CD4-positive, alpha-beta T cell treated with Interleukin-2 at 100 ng/mL for 4 hours (primary cell): ENCODE measurements at regions not wholly inside any gene's neighbourhood (a gene's known extent, or its start where the extent isn't known, plus 50 kb on each side); places are given as distances from the start of the nearest gene placed in this dataset.

Experiments
- DNase-seq: peaks from one replicate; pipeline ENCODE4 v3.0.0-alpha.2; 2020; ENCODE audit warnings: low spot score

DNA sequence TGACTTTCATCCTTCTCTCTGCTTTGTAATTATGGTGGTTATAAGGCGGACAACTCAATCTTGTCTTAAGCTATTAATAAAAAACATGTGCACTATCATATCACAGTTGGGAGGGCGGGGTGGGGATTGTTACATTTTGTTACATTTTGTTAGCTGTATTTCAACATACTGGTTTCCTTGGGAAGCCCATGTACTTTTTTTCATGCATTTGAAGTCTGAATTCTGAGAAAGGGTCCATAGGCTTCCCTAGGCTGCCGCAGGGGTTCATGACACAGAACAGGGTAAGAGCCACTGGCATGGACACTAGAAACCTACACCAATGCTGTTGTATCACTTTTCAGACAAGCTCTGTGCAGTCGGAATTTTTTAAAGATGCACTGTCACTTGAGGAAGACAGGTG is 178.8 kb downstream of the ETS2 start:
- DNase-seq, result no peak

- no peak for DNase-seq
Measured at GRCh38 chr21:38983560-38983959, 177.8 kb downstream of the ETS2 start.

GRCh38 chr21:38982804-38983203 is 177.1 kb downstream of the ETS2 start:
- DNase-seq, result no peak

GRCh38 chr21:38982096-38982495 is 176.4 kb downstream of the ETS2 start:
- DNase-seq, result no peak

DNA sequence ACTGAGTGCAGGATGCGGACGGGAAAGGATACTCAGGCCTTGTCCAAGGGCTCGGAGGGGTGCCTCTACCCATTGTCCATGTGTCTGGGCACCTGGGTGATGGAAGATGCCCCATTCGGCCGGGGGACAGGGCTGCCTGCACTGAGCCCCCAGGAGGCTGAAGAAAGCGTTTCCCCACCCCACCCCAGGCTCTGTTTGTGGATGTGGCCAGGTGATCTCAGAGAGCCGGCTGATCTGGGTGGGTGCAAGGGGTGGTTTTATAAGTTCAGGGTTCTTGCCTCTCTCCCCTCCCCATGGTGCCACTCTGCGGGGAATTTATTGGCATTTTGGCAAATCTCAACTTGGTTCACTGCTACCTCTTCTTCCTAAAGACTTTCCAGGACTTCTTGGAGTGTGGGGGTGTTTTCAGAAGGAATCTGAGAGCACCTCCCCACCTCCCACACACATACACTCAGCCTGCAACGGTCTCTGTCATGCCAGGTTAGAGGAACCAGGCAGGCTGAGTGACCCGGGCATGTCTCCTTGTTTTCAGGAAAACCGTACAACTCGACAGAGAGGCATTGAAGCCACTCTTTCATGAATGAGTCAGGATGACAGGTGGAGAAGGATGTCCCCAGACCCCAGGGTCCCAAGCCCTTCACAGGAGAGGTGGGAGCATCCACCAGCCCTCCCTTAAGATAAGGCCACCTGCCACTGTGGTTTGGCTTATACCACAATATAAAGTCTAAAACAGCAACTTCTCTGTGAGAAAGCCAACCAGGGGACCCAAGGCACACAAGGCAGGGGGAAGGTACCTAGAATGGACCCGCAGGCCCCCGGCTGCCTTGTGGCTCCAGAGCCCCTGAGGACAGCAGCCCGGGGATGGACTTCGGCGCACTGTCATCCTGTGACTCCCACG is 174.9 kb downstream of the ETS2 start:
- no peak for DNase-seq

- DNase-seq, result no peak
Measured at GRCh38 chr21:38979271-38980121, 173.8 kb downstream of the ETS2 start.

DNA sequence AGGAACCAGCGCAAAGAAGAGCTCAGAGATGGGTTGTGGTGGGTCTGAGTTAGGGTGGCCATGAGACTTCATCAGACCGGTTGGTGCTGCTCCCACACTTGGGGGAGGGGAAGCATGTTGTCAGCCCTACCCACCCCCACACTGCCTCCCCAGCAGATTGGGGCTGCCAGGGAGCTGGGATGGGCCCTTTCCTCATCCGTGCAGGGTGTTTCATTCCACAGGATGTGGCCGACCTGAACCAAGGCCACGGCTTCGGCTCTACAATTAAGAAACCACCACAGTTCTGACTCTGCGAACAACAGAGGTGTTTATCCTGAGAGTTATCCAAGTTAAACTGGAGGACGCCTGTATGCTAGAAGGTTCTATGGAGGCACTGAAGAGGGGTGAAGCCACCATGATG is 171.2 kb downstream of the ETS2 start:
- no peak for DNase-seq

DNA sequence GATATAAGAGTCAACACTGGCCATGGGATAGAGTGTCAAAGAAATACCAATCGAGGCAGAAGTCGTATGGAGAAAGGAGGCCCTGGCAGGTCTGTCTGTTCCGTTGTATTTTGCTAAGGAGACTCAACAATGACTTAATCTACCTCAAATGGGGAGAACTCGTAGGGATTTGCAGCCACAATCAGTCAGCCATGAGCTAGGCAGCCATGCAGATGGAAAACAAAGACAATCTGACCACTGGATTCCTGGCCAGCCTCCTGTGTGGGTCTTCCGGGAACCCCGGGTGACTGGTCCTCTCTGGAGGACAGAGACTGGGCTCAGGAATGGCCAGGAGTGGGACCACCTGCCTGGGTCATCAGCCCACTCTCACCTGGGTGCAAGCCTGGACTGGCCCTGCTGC is 167.8 kb downstream of the ETS2 start:
- DNase-seq, result no peak

DNA sequence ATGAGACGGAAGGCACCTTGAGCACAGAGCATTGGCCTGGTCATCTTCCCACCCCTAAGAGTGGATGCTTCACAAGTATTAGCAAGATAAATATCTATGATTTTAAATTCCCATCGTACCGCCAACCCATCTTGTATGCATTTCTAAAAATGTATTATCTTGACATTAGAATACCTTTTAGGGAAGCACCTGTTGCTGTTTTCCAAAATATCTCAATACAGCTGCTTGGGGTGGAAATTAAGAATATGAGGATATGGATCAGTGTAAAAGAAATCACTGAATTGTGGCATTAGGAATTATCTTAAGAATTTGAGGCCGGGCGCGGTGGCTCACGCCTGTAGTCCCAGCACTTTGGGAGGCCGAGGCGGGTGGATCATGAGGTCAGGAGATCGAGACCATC is 166.3 kb downstream of the ETS2 start:
- no peak for DNase-seq

DNA sequence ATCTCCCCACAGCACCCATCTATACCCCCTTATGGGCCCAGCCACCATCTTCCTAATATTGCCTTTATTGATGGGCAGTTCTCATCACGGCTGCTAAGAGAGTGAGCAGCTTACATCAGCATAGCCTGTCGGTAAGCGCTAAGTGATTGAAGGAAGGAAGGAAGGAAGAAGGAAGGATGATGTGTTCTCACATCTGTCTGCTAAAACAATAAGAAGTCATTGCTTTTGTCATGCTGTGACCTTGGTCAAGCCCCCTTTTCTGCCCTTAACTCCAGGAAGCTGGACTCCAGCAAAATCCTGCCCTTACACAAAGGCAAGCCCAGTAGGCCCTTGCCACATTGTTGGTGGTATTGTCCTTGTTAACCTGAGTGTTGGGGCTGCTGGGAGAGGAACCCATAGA is 165.0 kb downstream of the ETS2 start:
- DNase-seq, result no peak

- DNase-seq, result no peak
Measured at GRCh38 chr21:38968887-38969543, 163.3 kb downstream of the ETS2 start.

DNA sequence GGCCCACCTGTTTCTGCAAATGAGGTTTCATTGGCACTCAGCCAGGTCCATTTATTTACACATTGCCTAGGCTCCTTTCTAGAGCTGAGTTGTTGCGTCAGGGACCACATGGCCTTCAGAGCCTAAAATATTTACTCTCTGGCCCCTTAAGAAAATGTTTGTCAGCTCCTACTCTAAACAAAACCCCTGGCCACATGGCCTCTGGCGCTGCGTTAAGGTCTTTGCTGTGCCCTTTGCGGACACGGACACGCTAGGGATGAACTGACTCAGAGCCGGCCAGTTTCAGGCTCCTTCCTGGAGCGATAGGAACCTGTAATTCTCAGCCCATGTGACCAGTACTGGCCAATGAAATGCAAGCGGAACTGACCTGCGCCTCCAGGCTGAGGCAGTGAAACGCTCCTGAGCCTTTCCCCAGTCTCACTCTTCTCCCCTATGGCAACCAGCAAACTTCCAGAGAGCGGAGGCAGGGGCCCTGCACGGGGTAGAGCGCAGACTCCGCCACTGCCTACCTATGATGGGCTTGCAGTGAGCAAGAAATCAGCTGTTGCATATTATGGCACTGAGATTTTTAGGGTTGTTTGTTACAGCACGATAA is 160.3 kb downstream of the ETS2 start:
- no peak for DNase-seq

- no peak for DNase-seq
Measured at GRCh38 chr21:38965241-38965640, 159.5 kb downstream of the ETS2 start.

- no peak for DNase-seq
Measured at GRCh38 chr21:38963006-38963405, 157.3 kb downstream of the ETS2 start.

GRCh38 chr21:38960251-38960650 is 154.5 kb downstream of the ETS2 start:
- no peak for DNase-seq

- DNase-seq, result no peak
Measured at GRCh38 chr21:38959692-38960061, 153.9 kb downstream of the ETS2 start.

- no peak for DNase-seq
Measured at GRCh38 chr21:38958940-38959691, 153.4 kb downstream of the ETS2 start.

GRCh38 chr21:38958323-38958705 is 152.6 kb downstream of the ETS2 start:
- no peak for DNase-seq

DNA sequence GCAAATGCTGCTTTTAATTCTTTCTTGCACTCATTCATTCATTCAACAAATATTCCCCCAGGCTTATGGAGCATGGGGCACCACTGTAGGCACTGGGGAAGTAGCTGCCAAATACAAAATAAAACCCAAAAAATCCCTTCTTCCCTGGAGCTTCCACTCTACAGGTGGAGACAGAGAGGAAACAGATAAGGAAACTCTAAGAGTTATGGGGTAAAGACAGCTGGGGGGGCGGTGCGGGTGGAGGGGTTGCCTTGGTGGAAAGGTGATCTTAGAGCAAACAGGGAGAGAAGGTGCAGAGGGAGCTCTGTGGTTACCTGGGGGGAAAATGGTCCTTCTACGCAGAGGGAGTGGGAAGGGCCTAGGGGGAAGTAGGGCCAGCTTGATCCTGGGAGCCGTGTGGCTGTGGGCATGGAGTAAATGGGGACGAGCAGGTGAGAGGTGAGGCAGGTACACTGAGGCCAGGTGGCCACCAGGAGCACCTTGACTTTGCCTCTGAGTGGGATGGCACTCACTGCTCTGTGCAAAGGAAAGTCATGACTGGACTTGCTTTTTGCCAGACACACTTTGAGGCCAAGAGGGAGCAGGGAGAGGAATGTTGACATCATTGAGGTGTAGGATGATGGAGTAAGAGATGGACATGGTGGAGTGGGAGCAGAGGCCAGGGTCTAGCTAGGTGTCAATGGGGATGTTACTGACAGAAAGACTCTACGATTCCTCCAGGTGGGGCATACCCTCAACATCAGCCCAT is 152.0 kb downstream of the ETS2 start:
- DNase-seq, result no peak

DNA sequence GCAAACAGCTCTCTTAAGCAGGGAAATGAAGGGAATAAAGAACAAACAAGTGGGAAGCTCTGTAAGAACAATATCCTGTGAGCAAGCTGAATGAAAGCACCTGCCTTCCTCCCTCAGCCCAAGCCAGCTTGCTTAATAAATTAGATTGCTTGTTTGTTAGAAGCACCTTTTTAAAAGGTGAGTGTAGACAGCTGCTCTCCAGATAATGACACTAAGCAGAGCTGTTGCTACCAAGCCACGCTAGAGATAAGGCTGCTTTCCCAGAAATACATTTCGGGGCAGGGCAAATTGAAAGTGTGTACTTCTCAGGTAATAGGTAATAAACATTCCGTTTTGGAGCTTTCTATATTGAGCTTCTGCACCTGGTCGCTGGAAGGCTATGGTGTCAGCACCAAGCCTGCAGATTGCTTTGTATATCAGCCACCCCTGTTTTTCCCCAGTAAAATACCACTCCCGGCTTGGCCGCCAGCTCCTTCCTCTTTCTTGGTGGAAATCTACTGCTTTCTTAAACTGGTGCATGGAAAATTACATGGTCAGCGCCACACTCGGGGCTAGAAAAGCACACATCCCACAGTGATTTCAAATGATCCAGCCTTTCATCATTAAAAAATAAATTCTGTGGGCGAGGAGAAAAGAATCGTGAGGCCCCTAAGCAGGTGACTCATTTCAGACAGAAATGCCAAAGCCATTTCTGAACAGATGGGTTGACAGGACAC is 151.3 kb downstream of the ETS2 start:
- no peak for DNase-seq
